T-cell (primary cell): ENCODE measurements at regions not wholly inside any gene's neighbourhood (a gene's known extent, or its start where the extent isn't known, plus 50 kb on each side); places are given as distances from the start of the nearest gene placed in this dataset.

Experiments
- ATAC-seq, 4 experiments: fragments of 200-7000 bp in 3 of 4; fragments of 150-1000 bp in 1 of 4; cut with Tn5 transposase; replicated peaks in 1 of 4; 1 replicate in 3 of 4; 2 replicates in 1 of 4; pipeline ENCODE4 v1.10.0; 2021; ENCODE audit warnings: moderate library complexity in 3 of 4, mild to moderate bottlenecking in 2 of 4, moderate number of reproducible peaks in 1 of 4
- CTCF ChIA-PET, 2 donors: fragments of 300-600 bp; sonication (Branson Sonifier 250); formaldehyde crosslinking; loops; one replicate each; lab custom pipeline; 2022; ENCODE audit warnings: antibody characterized with exemption in 2 of 2; lab: Charles Lee
- POLR2A ChIA-PET, 2 donors: fragments of 300-600 bp; sonication (Branson Sonifier 250); formaldehyde crosslinking; loops; one replicate each; lab custom pipeline; 2022; ENCODE audit warnings: antibody characterized with exemption in 2 of 2; lab: Charles Lee
- DNase-seq, 35 experiments: peaks; one replicate each; pipeline versions ENCODE4 v3.0.0 to v3.0.0-alpha.2; 2013 to 2023
- H3K27ac ChIP-seq: one replicate; pipeline ENCODE4 v1.5.1; 2013; ENCODE audit warnings: low read length
- H3K27me3 ChIP-seq, 2 experiments: replicated peaks in 1 of 2; 1 replicate in 1 of 2; 2 replicates in 1 of 2; pipeline versions ENCODE4 v1.6.1 to v1.7.0; 2013; ENCODE audit warnings: low read length in 1 of 2, mixed read lengths in 1 of 2; ENCODE audit not compliant: control insufficient read depth in 2 of 2, insufficient read depth in 2 of 2; ENCODE audit errors: extremely low read depth in 1 of 2
- H3K36me3 ChIP-seq, 2 donors: 1 replicate in 1 of 2; 2 replicates in 1 of 2; pipeline versions ENCODE4 v1.6.1 to v1.7.0; 2013; ENCODE audit warnings: low read length in 1 of 2; ENCODE audit not compliant: control insufficient read depth in 2 of 2, insufficient read depth in 1 of 2; ENCODE audit errors: extremely low read depth in 1 of 2
- H3K4me1 ChIP-seq, 2 experiments: 1 replicate in 1 of 2; 2 replicates in 1 of 2; pipeline versions ENCODE4 v1.6.1 to v1.7.0; 2013; ENCODE audit warnings: low read length in 2 of 2, mixed read lengths in 1 of 2; ENCODE audit not compliant: insufficient read depth in 2 of 2, control insufficient read depth in 1 of 2; ENCODE audit errors: extremely low read depth in 1 of 2
- H3K4me3 ChIP-seq, 2 donors: 1 replicate in 1 of 2; 2 replicates in 1 of 2; pipeline versions ENCODE4 v1.5.1 to v1.7.0; 2013; ENCODE audit warnings: mild to moderate bottlenecking in 2 of 2, low read length in 1 of 2, moderate library complexity in 1 of 2; ENCODE audit not compliant: control insufficient read depth in 1 of 2; ENCODE audit errors: extremely low read depth in 1 of 2
- H3K9me3 ChIP-seq: 2 replicates; pipeline ENCODE4 v1.7.0; 2013
- H3K27ac Mint-ChIP-seq, 2 donors: one replicate each; pipeline ENCODE4 v1.8.0; 2020 to 2021; ENCODE audit warnings: mild to moderate bottlenecking in 2 of 2, mixed read lengths in 2 of 2
- H3K27me3 Mint-ChIP-seq, 2 donors: one replicate each; pipeline ENCODE4 v1.8.0; 2021 to 2022; ENCODE audit warnings: mixed read lengths in 2 of 2
- H3K36me3 Mint-ChIP-seq: one replicate; pipeline ENCODE4 v1.8.0; 2021; ENCODE audit warnings: mixed read lengths
- H3K4me1 Mint-ChIP-seq, 3 donors: one replicate each; pipeline ENCODE4 v1.8.0; 2020 to 2022; ENCODE audit warnings: mixed read lengths in 3 of 3, mild to moderate bottlenecking in 1 of 3
- H3K4me3 Mint-ChIP-seq, 3 donors: one replicate each; pipeline ENCODE4 v1.8.0; 2020 to 2022; ENCODE audit warnings: mild to moderate bottlenecking in 3 of 3, mixed read lengths in 3 of 3, moderate library complexity in 3 of 3
- H3K9me3 Mint-ChIP-seq, 3 donors: one replicate each; pipeline ENCODE4 v1.8.0; 2020 to 2022; ENCODE audit warnings: mixed read lengths in 3 of 3
- WGBS: methylation state at CpG from one replicate; pipeline ENCODE4 v1.1.5; 2013; ENCODE audit warnings: missing lambda C conversion rate; ENCODE audit not compliant: insufficient coverage; 5-methylcytosine and 5-hydroxymethylcytosine counted together

- 79% methylated on average over 2 of the region's 2 CpGs for WGBS
- POLR2A ChIA-PET, result interaction anchor here in 1 of 2 donors (0.6 kb wide), 1 partner anchor 25 kb away, joined by 4 read pairs; no protein-coding TSS in a partner anchor
- no peak for DNase-seq
Measured at GRCh38 chr3:77825001-77825827, 785.3 kb downstream of the ROBO2 start.

GRCh38 chr3:77835921-77836320 is 796.0 kb downstream of the ROBO2 start:
- CTCF ChIA-PET, result no interaction called here
- no peaks in the 10 kb centered on the region for H3K36me3 Mint-ChIP-seq
- POLR2A ChIA-PET, result no interaction called here

More at GRCh38 chr3:77825001-77825827, 785.3 kb downstream of the ROBO2 start:
- Mint-ChIP-seq H3K4me1 (no peaks in the 10 kb centered on the region), H3K27me3 (no peaks in the 10 kb centered on the region), H3K27ac (no peak overlapping the region), H3K9me3 (peaks cover 10 to 32% (median 20%) of the 10 kb centered on the region in 3 donors), H3K36me3 (no peaks in the 10 kb centered on the region), H3K4me3 (no peak overlapping the region)
- Histone ChIP-seq H3K36me3 (no peaks in the 10 kb centered on the region), H3K4me1 (no peaks in the 10 kb centered on the region), H3K27ac (no peak overlapping the region), H3K27me3 (no peaks in the 10 kb centered on the region), H3K4me3 (no peak overlapping the region), H3K9me3 (peaks cover 3% of the 10 kb centered on the region)
- CTCF ChIA-PET, result no interaction called here
- ATAC-seq, result no peak

GRCh38 chr3:77837456-77838025 is 797.6 kb downstream of the ROBO2 start:
- H3K27ac Mint-ChIP-seq, result no peak overlapping the region
- ATAC-seq (no peak), DNase-seq (no peak)
- 80% methylated on average over 2 of the region's 5 CpGs for WGBS
- H3K4me1 Mint-ChIP-seq, result no peaks in the 10 kb centered on the region
- POLR2A ChIA-PET, result no interaction called here
- H3K27me3 Mint-ChIP-seq, result no peaks in the 10 kb centered on the region
- H3K36me3 Mint-ChIP-seq, result no peaks in the 10 kb centered on the region
- CTCF ChIA-PET, result no interaction called here
- Histone ChIP-seq H3K4me1 (no peaks in the 10 kb centered on the region), H3K4me3 (no peak overlapping the region), H3K27ac (no peak overlapping the region), H3K9me3 (no peaks in the 10 kb centered on the region), H3K36me3 (no peaks in the 10 kb centered on the region), H3K27me3 (no peaks in the 10 kb centered on the region)
- H3K9me3 Mint-ChIP-seq, result peaks cover 22 to 30% (median 26%) of the 10 kb centered on the region in 3 donors
- H3K4me3 Mint-ChIP-seq, result no peak overlapping the region

More at GRCh38 chr3:77835921-77836320, 796.0 kb downstream of the ROBO2 start:
- Histone ChIP-seq H3K4me3 (no peak overlapping the region), H3K9me3 (no peaks in the 10 kb centered on the region), H3K36me3 (no peaks in the 10 kb centered on the region), H3K27me3 (no peaks in the 10 kb centered on the region), H3K4me1 (no peaks in the 10 kb centered on the region), H3K27ac (no peak overlapping the region)
- no peak for DNase-seq
- Mint-ChIP-seq H3K4me3 (no peak overlapping the region), H3K27ac (no peak overlapping the region), H3K9me3 (peaks cover 8 to 22% (median 21%) of the 10 kb centered on the region in 3 donors), H3K27me3 (no peaks in the 10 kb centered on the region), H3K4me1 (no peaks in the 10 kb centered on the region)
- no CpG with 5 or more reads among the region's 5 CpGs for WGBS
- ATAC-seq, result no peak

GRCh38 chr3:77859156-77859555 is 819.3 kb downstream of the ROBO2 start:
- Mint-ChIP-seq H3K4me3 (no peak overlapping the region), H3K27me3 (no peaks in the 10 kb centered on the region), H3K27ac (no peak overlapping the region), H3K4me1 (no peaks in the 10 kb centered on the region), H3K36me3 (no peaks in the 10 kb centered on the region), H3K9me3 (peaks cover 9 to 32% (median 11%) of the 10 kb centered on the region in 3 donors)
- Histone ChIP-seq H3K4me3 (no peak overlapping the region), H3K9me3 (no peaks in the 10 kb centered on the region), H3K27ac (no peak overlapping the region), H3K27me3 (no peaks in the 10 kb centered on the region), H3K36me3 (no peaks in the 10 kb centered on the region), H3K4me1 (no peaks in the 10 kb centered on the region)
- ATAC-seq, result no peak
- WGBS, result no CpG with 5 or more reads among the region's 3 CpGs
- ChIA-PET POLR2A (no interaction called here), CTCF (no interaction called here)
- DNase-seq, result no peak

GRCh38 chr3:77868725-77869124 is 828.8 kb downstream of the ROBO2 start:
- no peaks in the 10 kb centered on the region for H3K9me3 ChIP-seq
- Mint-ChIP-seq H3K27ac (no peak overlapping the region), H3K9me3 (peaks cover 12 to 23% (median 19%) of the 10 kb centered on the region in 3 donors), H3K4me3 (no peak overlapping the region), H3K4me1 (no peaks in the 10 kb centered on the region), H3K36me3 (no peaks in the 10 kb centered on the region), H3K27me3 (no peaks in the 10 kb centered on the region)
- no peak overlapping the region for H3K27ac ChIP-seq
- whole genome bisulfite sequencing, result no CpG with 5 or more reads among the region's 2 CpGs
- H3K27me3 ChIP-seq, result no peaks in the 10 kb centered on the region
- no peak for ATAC-seq
- no peak for DNase-seq
- no peaks in the 10 kb centered on the region for H3K36me3 ChIP-seq
- ChIA-PET POLR2A (no interaction called here), CTCF (no interaction called here)
- no peak overlapping the region for H3K4me3 ChIP-seq
- no peaks in the 10 kb centered on the region for H3K4me1 ChIP-seq

- Histone ChIP-seq H3K36me3 (no peaks in the 10 kb centered on the region), H3K4me3 (no peak overlapping the region), H3K4me1 (no peaks in the 10 kb centered on the region), H3K27ac (no peak overlapping the region), H3K27me3 (no peaks in the 10 kb centered on the region), H3K9me3 (peaks cover 2% of the 10 kb centered on the region)
- ChIA-PET CTCF (no interaction called here), POLR2A (no interaction called here)
- Mint-ChIP-seq H3K27me3 (no peaks in the 10 kb centered on the region), H3K4me1 (no peaks in the 10 kb centered on the region), H3K4me3 (no peak overlapping the region), H3K36me3 (no peaks in the 10 kb centered on the region), H3K27ac (no peak overlapping the region), H3K9me3 (peaks cover 15 to 24% (median 23%) of the 10 kb centered on the region in 3 donors)
- WGBS, result 77% methylated on average over 5 of the region's 7 CpGs
- no peak for ATAC-seq
- DNase-seq, result no peak
Measured at GRCh38 chr3:77869423-77869822, 829.5 kb downstream of the ROBO2 start.
